NCI-H2081 (cell line): ENCODE measurements at regions not wholly inside any gene's neighbourhood (a gene's known extent, or its start where the extent isn't known, plus 50 kb on each side); places are given as distances from the start of the nearest gene placed in this dataset.

Source experiments
- DNase-seq, 2 experiments: peaks; one replicate each; lab custom pipeline; 2025; lab: John Stamatoyannopoulos, UW

DNA sequence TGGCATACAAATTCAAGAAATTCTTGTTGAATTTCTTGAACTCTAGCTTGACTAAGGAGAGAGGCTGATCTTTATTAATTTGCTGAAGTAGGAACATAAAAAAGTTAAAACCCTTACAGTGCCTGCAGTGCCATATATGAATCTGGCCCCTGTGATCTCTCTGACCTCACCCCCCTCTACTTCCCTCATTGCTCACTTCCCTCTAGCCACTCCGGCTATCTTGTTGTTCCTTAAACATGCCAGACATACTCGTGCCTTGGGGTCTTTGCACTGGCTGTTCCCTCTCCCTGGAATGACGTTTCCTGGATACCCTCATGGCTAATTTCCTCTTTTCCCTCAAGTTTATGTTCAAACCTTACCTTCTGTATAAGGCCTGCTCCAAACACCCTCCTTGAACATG is 246.3 kb upstream of the SIX2 start:
- no peak for DNase-seq

DNA sequence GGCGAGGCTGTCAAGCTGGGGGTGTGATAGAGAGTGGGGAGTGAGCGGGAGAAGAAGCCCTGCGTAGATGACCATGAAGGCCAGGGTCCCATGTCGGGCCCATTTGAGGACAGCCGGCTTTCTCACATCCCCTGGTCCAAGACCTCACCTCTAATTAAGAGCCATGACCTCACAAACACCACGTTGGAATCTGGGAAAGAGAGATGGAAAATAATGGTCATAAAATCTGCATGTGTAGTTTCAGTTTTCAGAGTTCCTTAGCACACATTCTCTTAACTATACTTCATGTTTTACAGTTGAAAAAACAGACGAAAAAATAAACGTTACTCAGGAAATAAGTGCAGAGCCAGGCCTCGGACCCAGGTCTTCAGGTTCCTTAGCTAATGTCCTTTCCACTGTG is 244.8 kb upstream of the SIX2 start:
- DNase-seq: no peak

DNA sequence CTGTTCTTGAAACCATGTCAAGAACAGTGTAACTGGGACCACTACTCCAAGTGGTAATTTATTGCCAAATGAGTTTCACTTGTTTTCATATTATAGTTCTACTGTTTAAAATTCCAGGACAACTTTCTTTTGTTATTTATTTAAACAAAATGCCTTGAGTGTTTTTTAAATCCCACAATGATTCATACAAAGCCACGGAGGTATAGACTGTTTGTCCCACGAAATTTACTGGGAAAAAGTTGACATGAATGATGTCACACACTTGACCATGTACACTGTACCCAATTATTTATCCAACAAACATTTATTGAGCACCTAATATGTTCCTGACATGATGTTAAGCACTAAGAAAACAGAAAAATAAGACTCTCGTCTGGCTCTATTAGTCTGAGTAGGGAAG is 243.9 kb upstream of the SIX2 start:
- no peak for DNase-seq

DNA sequence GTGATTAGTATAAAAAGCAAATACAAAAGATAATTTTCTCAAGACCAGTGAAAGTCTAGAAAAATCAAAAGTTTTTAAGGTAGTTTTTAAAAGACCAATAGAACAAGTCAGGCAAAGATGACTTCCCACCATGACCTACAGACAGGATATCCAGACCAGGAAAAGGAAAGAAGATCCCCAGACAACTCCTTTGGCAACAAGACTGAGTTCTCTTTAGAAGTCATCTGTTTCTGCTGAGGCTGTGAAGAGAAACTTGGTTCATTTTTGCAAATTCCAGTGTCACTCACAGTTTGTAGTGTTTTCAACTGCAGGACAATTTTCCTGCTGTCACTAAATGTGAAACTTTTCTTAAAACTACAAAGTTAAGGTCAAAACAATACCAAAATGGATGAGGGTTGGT is 240.9 kb upstream of the SIX2 start:
- no peak for DNase-seq

DNA sequence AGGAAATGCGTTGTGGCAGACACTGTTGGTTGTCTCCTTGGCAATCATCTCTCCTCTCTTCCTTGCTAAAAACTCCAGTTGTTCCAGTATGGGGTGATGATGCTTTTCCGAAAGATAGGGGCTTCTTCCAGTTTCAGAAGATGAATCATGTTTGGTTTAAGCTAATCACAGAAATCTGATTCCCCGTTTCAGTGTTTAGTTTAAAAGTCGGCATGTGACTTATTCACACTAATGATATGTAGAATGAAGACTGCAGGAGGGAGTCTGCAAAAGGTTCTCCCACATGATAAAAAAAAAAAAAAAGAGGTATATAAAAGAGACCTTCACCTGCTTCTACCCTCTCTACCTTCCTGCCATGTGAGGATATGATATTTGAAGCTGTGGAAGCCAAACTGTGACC is 239.0 kb upstream of the SIX2 start:
- no peak for DNase-seq

DNA sequence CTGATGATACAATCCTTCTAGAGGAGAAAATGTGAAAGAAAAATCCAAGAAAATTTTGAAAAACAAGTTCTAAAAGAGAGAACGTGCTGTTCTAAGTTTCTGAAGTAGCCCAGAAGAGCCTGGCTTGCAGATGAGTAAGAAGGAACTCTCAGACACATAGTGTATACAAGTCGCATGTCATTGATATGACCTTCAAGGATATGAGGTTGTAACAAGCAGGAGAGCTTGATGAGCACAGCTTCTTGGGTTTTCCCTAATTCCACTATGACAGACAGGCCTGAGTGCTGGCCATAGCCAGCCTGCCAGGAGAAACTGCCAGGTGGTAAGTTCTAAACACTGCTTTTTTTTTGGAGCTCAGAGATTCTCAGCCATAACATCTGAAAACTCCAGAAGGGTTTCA is 235.7 kb upstream of the SIX2 start:
- no peak for DNase-seq

DNA sequence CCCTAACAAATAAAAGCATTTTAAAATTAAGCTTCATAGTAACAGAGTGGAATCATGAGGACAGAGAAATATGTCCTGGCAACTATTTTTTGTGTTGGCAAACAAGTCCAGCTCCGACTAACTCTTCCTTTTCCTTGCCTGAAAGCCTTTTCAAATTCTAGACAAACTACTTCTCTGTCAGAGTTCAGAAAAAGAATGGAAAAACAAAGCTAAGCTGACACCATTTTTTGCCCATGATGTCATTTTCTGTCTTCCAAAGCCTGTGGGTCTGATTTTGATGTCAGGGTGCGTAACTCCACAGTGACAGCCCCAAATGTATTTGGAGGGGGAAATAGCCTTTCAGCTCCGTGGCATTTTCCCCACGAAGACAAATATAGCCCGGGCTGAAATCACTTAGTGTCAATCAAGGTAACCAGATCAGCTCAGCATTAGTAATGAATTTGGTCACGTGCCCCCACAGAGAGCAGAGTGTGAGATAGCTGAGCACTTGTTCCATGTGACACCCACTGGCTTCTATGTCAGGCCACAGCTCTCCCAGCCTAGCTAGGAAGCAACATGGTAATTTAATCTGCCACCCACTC is 233.0 kb upstream of the SIX2 start:
- peak in 1 of 2 experiments; percentile 45 for DNase-seq

DNA sequence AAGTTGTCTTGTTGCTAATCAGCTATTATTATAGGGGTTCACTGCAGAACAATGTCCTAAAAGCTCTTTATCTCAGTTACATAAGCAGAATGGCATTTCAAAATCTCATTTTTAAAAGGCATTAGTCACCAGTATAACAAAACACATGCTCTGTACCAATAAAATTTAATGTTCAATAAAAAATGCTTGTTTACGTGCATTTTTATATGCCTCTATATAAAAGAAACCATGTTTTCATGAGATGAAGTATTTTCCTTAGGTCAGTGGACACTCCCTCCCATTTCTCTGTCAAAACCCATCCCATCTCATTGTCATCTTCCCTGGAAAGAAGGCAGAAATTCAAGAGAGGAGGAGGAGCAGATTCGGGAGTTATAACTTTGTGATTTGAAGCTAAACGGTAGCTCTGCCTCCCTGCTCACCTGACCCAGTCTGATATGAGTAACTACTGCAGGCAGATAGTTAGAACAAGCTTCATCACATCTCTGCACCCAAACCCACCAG is 231.9 kb upstream of the SIX2 start:
- DNase-seq: no peak

DNA sequence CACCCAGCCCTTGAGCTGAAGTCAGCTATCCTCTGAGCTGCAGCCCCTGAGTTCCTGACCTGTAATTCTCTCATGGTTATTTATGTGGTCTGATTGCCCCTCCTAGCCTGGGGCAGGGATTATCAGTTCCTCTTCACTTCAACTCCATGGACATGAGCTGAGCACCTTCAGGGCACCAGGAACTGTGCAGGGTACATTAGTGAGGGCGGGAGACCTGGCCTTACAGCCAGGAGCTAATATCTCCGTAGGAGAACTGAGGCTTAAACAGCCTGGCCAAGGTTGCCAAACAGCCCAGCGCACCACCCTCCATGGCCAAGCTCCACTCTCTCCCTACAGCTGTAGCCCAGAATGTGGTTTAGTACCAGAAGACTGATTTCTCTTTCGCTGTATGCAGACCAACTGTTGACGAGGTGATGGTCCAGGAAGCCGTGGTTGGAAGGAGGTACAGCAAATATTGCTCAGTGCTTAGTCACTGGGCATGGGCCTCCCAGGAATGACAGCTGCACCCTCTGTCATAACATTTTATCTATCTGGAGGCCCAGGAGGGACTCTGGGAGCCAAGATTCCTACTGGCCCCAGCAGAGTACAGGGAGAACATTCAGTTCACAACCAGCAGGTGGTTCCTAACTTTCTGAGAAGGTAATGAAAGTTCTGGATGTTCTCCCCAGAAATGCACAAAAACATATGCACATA is 228.7 kb upstream of the SIX2 start:
- peak in 1 of 2 experiments; percentile 13 for DNase-seq

DNA sequence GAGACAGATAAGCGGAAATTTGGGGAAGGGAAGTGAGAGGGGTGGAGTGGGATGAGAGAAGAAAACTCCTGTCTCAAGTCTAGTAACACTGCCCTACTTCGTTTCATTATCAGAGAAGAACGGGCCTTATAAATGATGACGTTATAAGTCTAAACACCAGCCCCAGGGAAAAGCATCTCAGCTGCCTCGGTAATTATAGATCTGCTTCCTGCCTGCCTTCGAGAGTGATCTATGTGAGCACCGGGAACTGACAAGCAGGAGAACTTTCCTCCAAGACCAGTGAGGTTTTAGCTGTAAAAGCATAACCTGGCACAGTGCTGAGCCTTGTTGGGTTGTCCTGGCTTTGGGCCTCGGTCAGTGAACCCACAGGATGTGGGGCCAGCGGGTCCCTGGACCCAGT is 227.9 kb upstream of the SIX2 start:
- DNase-seq: peak in 1 of 2 experiments; percentile 16

DNA sequence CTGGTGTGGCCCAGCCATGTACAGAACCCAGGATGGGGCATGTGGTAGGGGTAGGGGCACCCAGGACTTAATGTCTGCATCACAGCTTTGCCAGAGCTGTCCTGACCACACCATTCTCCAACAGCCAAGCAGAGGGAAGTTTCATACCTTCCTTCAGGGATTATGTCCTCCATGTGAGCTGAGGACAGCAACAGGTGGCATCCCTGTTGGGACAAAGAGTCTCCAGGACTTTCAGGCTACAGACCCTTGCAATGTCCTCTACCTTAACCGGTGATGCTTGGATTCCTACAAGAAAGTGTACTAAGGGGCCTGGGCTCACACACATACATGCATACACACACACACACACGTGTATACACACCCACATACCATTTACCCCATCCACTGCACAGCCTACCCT is 227.0 kb upstream of the SIX2 start:
- DNase-seq: no peak

DNA sequence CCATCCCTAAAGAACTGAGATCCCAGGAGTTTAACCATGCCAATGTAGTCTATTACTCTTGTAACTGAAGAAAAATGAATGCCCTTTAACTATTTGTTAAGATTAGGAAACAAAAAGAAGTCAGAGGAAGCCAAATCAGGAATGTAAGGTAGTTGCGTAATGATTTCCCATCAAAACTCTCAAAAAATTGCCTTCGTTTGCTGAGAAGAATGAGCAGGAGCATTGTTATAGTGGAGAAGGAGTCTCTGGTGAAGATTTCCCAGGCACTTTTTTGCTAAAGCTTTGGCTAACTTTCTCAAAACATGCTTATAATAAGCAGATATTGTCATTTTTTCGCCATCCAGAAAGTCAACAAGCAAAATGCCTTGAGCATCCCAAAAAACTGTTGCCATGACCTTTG is 224.0 kb upstream of the SIX2 start:
- DNase-seq: no peak

DNA sequence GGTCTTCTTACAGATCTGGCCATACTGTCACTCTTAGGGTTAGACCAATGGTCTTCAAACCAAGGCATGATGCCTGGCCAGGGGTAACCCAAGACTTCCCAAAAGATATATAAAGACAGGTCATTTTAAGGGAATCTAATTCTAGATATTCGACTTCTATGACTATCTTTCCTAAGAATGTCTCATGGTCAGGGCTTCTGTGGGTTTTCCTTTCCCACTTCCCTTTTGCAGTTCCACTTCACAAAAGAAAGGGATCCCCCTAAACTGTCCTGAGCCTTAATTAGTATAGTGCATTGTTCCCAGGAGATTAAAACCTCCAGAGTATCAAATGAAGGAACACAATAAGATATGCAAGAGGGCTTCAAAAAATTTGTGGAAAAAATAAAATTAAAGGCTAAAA is 223.6 kb upstream of the SIX2 start:
- no peak for DNase-seq

DNA sequence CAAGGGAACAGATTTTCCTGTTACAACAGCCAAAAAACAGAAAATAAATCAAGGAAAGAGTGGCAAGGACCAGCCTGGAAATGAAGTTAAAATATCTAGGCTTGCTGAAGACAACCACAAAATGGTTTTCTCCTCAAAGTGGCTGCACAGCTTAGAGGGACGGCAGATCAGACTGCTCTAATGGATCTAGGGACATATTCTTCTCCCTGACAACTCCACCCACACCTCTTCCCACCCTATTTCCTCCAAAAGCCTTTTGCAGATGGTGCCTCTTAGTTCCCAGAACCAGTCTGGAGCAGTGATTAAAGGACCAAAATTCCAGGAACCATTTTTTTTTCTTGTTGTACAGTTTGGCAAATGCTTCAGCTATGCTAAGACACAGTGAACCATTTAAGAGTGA is 220.2 kb upstream of the SIX2 start:
- no peak for DNase-seq

DNA sequence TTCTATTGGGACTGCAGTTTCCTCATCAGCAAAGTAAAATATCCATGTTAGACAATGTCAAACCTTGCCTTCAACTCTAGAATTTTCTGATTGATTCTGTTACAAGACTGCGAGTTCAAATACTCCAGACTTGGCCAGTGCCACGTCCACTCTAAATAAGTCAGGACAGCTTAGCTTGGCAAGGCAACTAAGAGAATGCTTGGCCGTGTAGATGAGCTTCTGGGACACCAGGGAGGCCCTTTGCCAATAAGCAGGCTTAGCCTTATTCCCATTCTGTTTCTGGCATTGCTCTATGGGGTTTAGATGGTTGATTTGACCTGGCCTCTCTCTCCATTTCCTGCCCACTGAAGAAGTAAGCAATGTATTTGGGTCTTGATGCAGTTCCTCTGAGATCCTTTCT is 218.1 kb upstream of the SIX2 start:
- DNase-seq: no peak

DNA sequence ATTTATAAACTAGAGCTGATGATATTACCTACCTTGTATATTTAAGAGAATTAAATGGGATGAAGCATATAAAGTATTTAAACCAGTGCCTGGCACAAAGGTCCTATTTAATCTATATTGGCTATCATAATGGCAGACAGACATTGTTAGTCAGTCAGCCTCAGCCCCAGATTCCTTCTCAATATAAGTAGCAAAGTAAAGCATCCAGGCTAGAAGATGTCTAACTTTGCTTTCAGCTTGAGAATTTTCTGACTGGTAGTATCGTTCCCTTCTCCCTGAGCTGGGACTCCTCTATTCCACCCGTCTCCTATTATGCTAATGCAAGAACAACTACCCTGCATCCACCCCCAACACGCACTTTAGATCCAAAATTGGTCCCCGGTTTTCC is 215.7 kb upstream of the SIX2 start:
- no peak for DNase-seq

DNA sequence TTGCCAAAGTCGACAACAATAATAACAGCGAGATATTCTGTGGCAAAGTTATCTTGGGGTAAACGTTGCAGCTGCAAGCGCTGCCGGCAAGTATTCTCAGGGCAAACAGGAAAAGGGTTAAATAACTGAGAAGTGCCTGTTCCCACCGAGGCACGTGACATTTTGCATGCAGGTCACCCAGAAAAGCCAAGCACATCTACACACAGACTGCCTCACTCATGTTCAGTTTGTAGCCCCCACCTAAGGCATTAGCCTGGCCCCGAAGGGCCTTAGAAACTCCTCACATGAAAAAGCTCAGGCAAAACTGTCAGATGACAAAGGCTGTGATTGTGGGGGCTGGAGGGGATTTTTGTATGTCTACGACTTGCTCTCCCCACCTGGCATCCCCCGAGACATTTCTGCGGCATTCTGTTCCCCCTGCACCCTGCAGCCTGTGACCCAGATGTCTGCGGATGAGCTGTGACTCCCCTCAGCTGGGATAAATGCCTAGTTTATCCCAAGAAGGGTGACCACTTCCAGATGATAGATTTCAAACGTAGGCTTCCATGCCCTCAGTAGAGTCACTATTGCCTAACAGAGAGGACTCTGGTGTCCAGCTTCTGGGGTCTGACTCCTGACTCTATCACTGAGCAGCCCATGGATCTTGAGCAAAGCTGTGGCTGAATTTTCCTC is 215.2 kb upstream of the SIX2 start:
- no peak for DNase-seq

DNA sequence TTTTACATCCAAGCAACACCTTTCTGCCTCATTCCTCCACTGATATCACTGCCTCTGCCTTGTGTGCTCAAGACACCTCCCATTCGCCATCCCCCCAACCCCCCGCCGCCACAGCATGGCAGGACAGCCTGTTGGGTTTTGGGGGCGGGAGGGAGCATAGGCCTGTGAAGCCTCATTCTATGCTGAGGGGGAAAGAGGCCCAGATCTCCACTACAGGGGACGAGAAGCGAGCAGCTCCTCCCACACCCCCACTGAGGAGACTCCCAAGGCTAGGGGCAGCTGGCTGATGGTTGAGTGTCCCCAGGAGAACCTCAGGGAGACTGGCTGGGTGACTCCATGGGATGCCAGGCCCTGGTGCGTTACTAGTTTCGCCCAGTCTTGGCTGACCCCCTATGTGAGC is 214.3 kb upstream of the SIX2 start:
- no peak for DNase-seq

DNA sequence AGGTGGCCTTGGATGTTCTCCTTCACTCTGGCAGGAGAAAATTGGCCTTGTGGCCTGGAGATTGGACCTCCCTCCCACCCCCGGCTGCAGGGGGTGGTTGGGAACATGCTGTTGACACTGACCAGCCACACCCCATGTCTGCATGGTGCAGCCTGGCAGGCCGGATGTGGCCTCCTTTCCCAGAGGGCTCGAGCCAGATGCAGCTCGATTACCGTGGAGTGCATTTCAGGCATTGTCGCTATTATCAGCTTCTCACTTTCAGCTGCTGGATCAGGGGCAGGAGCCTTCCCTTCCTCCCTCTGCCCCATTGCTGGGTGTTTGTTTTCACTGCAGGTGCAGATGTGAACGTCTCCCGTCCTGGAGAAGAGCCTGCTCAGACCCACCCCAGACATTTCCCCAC is 211.0 kb upstream of the SIX2 start:
- DNase-seq: no peak

DNA sequence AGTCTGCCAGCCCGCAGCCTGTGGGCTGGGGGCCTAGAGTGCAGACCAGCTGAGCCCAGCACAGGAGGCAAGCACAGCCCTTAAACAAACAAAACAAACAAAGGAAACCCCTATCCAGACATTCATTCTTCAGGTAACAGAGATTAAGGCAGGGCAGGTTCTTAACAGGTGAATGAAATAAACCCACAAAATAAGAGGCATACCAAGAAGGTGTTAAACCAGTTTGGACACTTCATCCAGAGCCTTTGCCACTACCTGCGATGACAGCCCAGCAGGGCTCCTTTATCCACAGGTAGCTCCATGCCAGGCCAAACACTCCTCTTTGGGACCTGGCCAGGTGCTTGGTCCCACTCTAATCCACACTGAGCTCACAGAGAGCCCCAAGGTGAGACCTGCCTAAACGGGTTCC is 209.7 kb upstream of the SIX2 start:
- peak in 1 of 2 experiments; percentile 26 for DNase-seq

DNA sequence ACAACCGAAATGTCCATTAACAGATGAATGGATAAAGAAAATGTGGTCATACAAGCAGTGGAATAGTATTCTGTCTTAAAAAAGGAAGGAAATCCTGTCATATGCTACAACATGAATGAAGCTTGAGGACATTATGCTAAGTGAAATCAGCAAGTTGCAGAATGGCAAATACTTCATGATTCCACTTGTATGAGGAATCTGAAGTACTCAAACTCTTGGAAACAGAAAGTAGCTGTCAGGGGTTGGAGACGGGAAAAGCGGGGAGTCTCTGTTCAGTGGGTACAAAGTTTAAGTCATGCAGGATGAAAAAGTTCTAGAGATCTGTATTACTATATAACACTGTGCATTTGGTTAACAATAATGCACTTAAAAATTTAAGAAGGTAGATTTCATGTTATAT is 209.0 kb upstream of the SIX2 start:
- DNase-seq: no peak

DNA sequence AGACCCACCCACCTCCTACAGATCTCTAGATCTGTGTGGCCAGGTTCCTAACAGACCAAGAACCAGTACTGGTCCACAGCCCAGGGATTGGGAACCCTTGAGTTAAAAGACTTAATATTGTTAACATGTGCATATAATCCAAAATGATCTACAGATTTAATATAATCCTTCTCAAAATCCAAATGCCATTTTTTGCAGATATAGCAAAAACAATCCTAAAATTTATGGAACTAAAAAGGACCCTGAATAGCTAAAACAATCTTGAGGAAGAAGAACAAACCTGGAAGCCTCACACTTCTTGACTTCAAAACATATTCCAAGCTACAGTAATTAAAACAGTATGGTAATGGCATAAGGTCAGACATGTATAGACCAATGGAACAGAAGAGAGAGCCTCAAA is 206.9 kb upstream of the SIX2 start:
- DNase-seq: no peak

DNA sequence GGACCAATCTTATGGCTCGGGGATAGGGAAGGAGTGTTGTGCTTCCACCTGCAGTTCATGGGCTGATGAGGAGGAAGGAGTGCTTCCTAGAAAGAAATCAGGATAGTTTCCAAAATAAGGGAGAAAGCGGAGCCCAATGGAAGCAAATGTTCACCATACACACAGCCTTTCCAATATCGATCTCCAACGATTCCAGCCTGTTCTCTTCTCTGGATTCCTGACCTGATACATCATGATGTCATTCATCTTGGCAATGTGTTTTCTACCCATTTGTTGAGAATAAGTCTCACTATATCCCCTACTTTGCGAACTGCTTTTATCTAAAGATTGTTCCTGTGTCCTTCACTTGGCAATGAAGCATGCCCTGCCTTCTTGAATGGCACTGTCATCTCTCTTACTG is 205.3 kb upstream of the SIX2 start:
- DNase-seq: no peak
